CD4-positive, alpha-beta T cell treated with Interleukin-2 at 100 ng/mL for 4 hours (primary cell): ENCODE measurements at regions not wholly inside any gene's neighbourhood (a gene's known extent, or its start where the extent isn't known, plus 50 kb on each side); places are given as distances from the start of the nearest gene placed in this dataset.
"Not testable (repeated sequence)": the region's sequence is repeated elsewhere in the genome, so short reads cannot be mapped to it uniquely, and the experiment has no call there.

ENCODE experiments used
- DNase-seq: peaks from one replicate; pipeline ENCODE4 v3.0.0-alpha.2; 2020; ENCODE audit warnings: low spot score

- no peak for DNase-seq
These were observed 137.7 kb upstream of the ALDH1B1 start for GRCh38 chr9:38254756-38255155.

GRCh38 chr9:38254151-38254550 is 138.4 kb upstream of the ALDH1B1 start:
- no peak for DNase-seq

- DNase-seq, result no peak
These were observed 139.3 kb upstream of the ALDH1B1 start for GRCh38 chr9:38253200-38253599.

GRCh38 chr9:38251036-38251860 is 141.3 kb upstream of the ALDH1B1 start:
- DNase-seq, result no peak

- DNase-seq, result no peak
These were observed 142.0 kb upstream of the ALDH1B1 start for GRCh38 chr9:38250279-38251035.

- no peak for DNase-seq
These were observed 142.8 kb upstream of the ALDH1B1 start for GRCh38 chr9:38249587-38250210.

GRCh38 chr9:38249049-38249448 is 143.5 kb upstream of the ALDH1B1 start:
- no peak for DNase-seq

- no peak for DNase-seq
These were observed 145.7 kb upstream of the ALDH1B1 start for GRCh38 chr9:38246833-38247232.

- DNase-seq, result no peak
These were observed 147.5 kb upstream of the ALDH1B1 start for GRCh38 chr9:38244971-38245370.

GRCh38 chr9:38243993-38244392 is 148.5 kb upstream of the ALDH1B1 start:
- no peak for DNase-seq

GRCh38 chr9:38242151-38242550 is 150.4 kb upstream of the ALDH1B1 start:
- DNase-seq, result not testable (repeated sequence)

GRCh38 chr9:38240051-38240450 is 152.5 kb upstream of the ALDH1B1 start:
- DNase-seq, result no peak

- DNase-seq, result no peak
These were observed 157.3 kb upstream of the ALDH1B1 start for GRCh38 chr9:38235244-38235643.

GRCh38 chr9:38234479-38235170 is 157.9 kb upstream of the ALDH1B1 start:
- DNase-seq, result no peak

GRCh38 chr9:38233796-38234355 is 158.6 kb upstream of the ALDH1B1 start:
- no peak for DNase-seq

GRCh38 chr9:38233343-38233742 is 159.2 kb upstream of the ALDH1B1 start:
- DNase-seq, result no peak

- DNase-seq, result no peak
These were observed 159.6 kb upstream of the ALDH1B1 start for GRCh38 chr9:38232895-38233294.

GRCh38 chr9:38229504-38230155 is 160.6 kb upstream of the SHB start:
- DNase-seq, result no peak

GRCh38 chr9:38229104-38229500 is 160.1 kb upstream of the SHB start:
- DNase-seq, result no peak

GRCh38 chr9:38228331-38229103 is 159.5 kb upstream of the SHB start:
- DNase-seq, result no peak

GRCh38 chr9:38227656-38228055 is 158.6 kb upstream of the SHB start:
- peak; percentile 43 for DNase-seq
